ENCODE measurements at regions not wholly inside any gene's neighbourhood (a gene's known extent, or its start where the extent isn't known, plus 50 kb on each side); places are given as distances from the start of the nearest gene placed in this dataset.

GRCh38 chr18:41753826-41754225, 201.2 kb upstream of the PIK3C3 start:
- no peak for DNase-seq (ENCODE audit: low spot score)

- no peak for DNase-seq (ENCODE audit: low spot score)
Measured at GRCh38 chr18:41752826-41753225, 202.2 kb upstream of the PIK3C3 start.

- no peak for DNase-seq (ENCODE audit: low spot score)
Measured at GRCh38 chr18:41751652-41752051, 203.4 kb upstream of the PIK3C3 start.

- no peak for DNase-seq (ENCODE audit: low spot score)
Measured at GRCh38 chr18:41751161-41751560, 203.9 kb upstream of the PIK3C3 start.

- DNase-seq (ENCODE audit: low spot score): no peak
Measured at GRCh38 chr18:41747723-41748242, 207.3 kb upstream of the PIK3C3 start.

- DNase-seq (ENCODE audit: low spot score): no peak
Measured at GRCh38 chr18:41745166-41746049, 209.6 kb upstream of the PIK3C3 start.

- no peak for DNase-seq (ENCODE audit: low spot score)
Measured at GRCh38 chr18:41744421-41745030, 210.5 kb upstream of the PIK3C3 start.

- DNase-seq (ENCODE audit: low spot score): no peak
Measured at GRCh38 chr18:41737218-41737617, 217.8 kb upstream of the PIK3C3 start.

GRCh38 chr18:41734917-41735316, 220.1 kb upstream of the PIK3C3 start:
- no peak for DNase-seq (ENCODE audit: low spot score)

GRCh38 chr18:41732356-41732755, 222.7 kb upstream of the PIK3C3 start:
- DNase-seq (ENCODE audit: low spot score): no peak

- DNase-seq (ENCODE audit: low spot score): no peak
Measured at GRCh38 chr18:41731884-41732283, 223.2 kb upstream of the PIK3C3 start.

- DNase-seq (ENCODE audit: low spot score): no peak
Measured at GRCh38 chr18:41724195-41724594, 230.8 kb upstream of the PIK3C3 start.

GRCh38 chr18:41721103-41721790, 233.8 kb upstream of the PIK3C3 start:
- DNase-seq (ENCODE audit: low spot score): no peak

- no peak for DNase-seq (ENCODE audit: low spot score)
Measured at GRCh38 chr18:41720226-41720625, 234.8 kb upstream of the PIK3C3 start.

GRCh38 chr18:41719808-41720207, 235.2 kb upstream of the PIK3C3 start:
- no peak for DNase-seq (ENCODE audit: low spot score)

GRCh38 chr18:41714872-41715271, 240.2 kb upstream of the PIK3C3 start:
- no peak for DNase-seq (ENCODE audit: low spot score)

- DNase-seq (ENCODE audit: low spot score): no peak
Measured at GRCh38 chr18:41713969-41714825, 240.8 kb upstream of the PIK3C3 start.

GRCh38 chr18:41706301-41706700, 248.7 kb upstream of the PIK3C3 start:
- DNase-seq (ENCODE audit: low spot score): no peak

- no peak for DNase-seq (ENCODE audit: low spot score)
Measured at GRCh38 chr18:41703744-41704530, 251.1 kb upstream of the PIK3C3 start.

GRCh38 chr18:41700416-41700815, 254.6 kb upstream of the PIK3C3 start:
- no peak for DNase-seq (ENCODE audit: low spot score)

GRCh38 chr18:41695441-41695840, 259.6 kb upstream of the PIK3C3 start:
- no peak for DNase-seq (ENCODE audit: low spot score)

Data from germinal center (tissue), 1 donor.